ENCODE measurements at regions not wholly inside any gene's neighbourhood (a gene's known extent, or its start where the extent isn't known, plus 50 kb on each side); places are given as distances from the start of the nearest gene placed in this dataset.

- no peak for TF ChIP-seq CTCF (conservative IDR thresholded peaks at IDR 0.05; ENCODE audit: low read length)
- TF ChIP-seq EZH2phosphoT487 (IDR thresholded peaks at IDR 0.05; ENCODE audit: borderline replicate concordance) = no peak
These were observed 585.9 kb downstream of the OTOL1 start for GRCh38 chr3:162082516-162082915.

Data from Loucy (cell line).